Esophagus (tissue), 2 donors: ENCODE measurements at regions not wholly inside any gene's neighbourhood (a gene's known extent, or its start where the extent isn't known, plus 50 kb on each side); places are given as distances from the start of the nearest gene placed in this dataset.

Source experiments
- H3K27ac ChIP-seq, 2 donors: one replicate each; pipeline ENCODE4 v1.5.1; 2013; ENCODE audit warnings: low read depth in 2 of 2, mild to moderate bottlenecking in 2 of 2, inconsistent platforms in 1 of 2, low read length in 1 of 2, moderate library complexity in 1 of 2
- H3K27me3 ChIP-seq, 2 donors: one replicate each; pipeline ENCODE4 v1.6.1; 2013; ENCODE audit warnings: low read length in 2 of 2, control low read depth in 1 of 2, mild to moderate bottlenecking in 1 of 2; ENCODE audit not compliant: insufficient read depth in 2 of 2, control insufficient read depth in 1 of 2
- H3K36me3 ChIP-seq, 2 donors: one replicate each; pipeline ENCODE4 v1.6.1; 2013; ENCODE audit warnings: low read length in 1 of 2; ENCODE audit not compliant: control insufficient read depth in 2 of 2, insufficient read depth in 2 of 2
- H3K4me1 ChIP-seq, 2 donors: one replicate each; pipeline ENCODE4 v1.6.1; 2013; ENCODE audit warnings: low read length in 1 of 2; ENCODE audit not compliant: control insufficient read depth in 2 of 2, insufficient read depth in 2 of 2
- H3K4me3 ChIP-seq, 2 donors: one replicate each; pipeline ENCODE4 v1.5.1; 2013; ENCODE audit warnings: low read length in 2 of 2, mild to moderate bottlenecking in 2 of 2, low read depth in 1 of 2, moderate library complexity in 1 of 2
- H3K9me3 ChIP-seq, 2 donors: one replicate each; pipeline ENCODE4 v1.6.1; 2013; ENCODE audit warnings: mild to moderate bottlenecking in 2 of 2, low read depth in 1 of 2, low read length in 1 of 2, moderate library complexity in 1 of 2; ENCODE audit not compliant: control insufficient read depth in 2 of 2, insufficient read depth in 1 of 2
- WGBS, 2 donors: extraction: QIAGEN DNeasy Blood & Tissue Kit; methylation state at CpG; one replicate each; pipeline ENCODE4 v1.1.7; 2013; 5-methylcytosine and 5-hydroxymethylcytosine counted together
- donor health status: healthy with polysubstance abuse.
- donor health status: Bipolar disorder and iron deficiency.

DNA sequence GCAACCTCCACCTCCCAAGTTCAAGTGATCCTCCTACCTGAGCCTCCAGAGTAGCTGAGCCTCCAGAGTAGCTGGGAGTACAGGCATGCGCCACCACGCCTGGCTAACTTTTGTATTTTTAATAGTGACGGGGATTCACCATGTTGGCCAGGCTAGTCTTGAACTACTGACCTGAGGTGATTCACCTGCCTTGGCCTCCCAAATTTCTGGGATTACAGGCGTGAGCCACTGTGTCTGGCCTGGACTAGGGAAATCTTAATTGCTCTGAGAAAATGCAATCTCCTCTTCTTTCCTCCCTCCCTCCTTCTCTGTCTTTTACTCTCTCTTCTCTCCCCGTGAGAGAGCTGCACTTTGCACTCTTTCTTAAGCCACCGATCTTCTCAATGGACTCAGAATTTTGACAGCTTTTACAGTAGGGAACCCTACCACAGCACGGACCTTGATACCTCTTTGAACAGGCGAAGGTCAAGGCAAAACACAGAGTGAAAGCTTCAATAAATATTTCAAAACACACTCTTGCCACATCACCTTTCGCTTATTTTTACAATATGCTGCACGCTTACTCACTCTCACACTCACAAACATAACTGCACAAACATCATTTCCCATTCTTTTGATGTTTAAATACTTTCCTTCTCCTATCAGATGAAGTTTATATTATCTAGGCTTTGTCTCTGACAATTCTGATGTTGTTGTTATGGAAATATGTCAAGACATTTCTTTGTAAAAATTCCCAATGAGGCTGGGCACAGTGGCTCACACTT, 173.4 kb upstream of the NRP1 start:
- WGBS, 2 donors, result 78 to 88% methylated on average over 10 of the region's 10 CpGs
- Histone ChIP-seq H3K4me1 (no peaks in the 10 kb centered on the region), H3K4me3 (no peak overlapping the region), H3K36me3 (no peaks in the 10 kb centered on the region), H3K27me3 (no peaks in the 10 kb centered on the region), H3K9me3 (no peaks in the 10 kb centered on the region), H3K27ac (no peak overlapping the region)

DNA sequence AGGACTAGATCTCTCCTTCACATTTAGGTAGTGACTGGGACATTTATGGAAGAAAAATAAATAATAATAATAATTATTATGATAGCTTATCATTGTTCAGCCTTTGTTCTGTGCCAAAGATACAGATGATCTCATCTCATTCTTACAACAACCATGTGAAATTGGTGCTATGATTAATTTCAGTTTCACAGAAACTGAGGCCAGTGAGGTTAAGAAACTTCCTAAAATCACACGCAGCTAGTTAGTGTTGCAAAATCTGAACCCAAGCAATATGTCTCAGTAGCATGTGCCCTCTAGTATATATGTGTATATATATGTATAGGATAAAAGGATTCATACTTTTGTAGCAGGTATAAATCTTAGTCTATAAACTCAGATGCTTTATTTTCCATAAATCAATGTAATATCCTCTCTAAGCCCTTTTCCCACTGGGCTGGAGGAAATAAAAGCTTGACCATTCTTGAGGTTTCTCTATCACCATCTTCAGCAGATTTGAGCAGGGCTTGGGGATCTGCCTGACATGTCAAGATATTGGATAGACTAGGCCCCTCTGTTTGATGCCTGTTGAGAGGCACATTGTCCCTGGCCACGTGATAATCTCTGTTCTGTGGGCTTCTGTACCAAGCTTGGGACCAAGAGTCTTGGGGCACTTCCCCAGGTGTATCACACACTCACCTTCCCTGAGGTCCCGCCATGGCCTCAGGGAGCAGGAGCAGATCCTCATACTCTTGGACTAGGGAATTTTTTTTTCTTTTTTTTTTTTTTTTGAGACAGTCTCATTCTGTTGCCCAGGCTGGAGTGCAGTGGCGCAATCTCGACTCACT, 172.6 kb upstream of the NRP1 start:
- Histone ChIP-seq H3K4me3 (no peak overlapping the region), H3K36me3 (no peaks in the 10 kb centered on the region), H3K27ac (peak overlapping the region in 1 of 2 donors; percentile 20), H3K27me3 (no peaks in the 10 kb centered on the region), H3K9me3 (no peaks in the 10 kb centered on the region), H3K4me1 (no peaks in the 10 kb centered on the region)
- 80 to 83% methylated on average over 5 of the region's 5 CpGs for WGBS, 2 donors

GRCh38 chr10:33506391-33506790, 171.9 kb upstream of the NRP1 start:
- Histone ChIP-seq H3K4me1 (no peaks in the 10 kb centered on the region), H3K4me3 (no peak overlapping the region), H3K27ac (no peak overlapping the region), H3K9me3 (no peaks in the 10 kb centered on the region), H3K27me3 (no peaks in the 10 kb centered on the region), H3K36me3 (no peaks in the 10 kb centered on the region)
- 73 to 78% methylated on average over 2 of the region's 2 CpGs for WGBS, 2 donors

DNA sequence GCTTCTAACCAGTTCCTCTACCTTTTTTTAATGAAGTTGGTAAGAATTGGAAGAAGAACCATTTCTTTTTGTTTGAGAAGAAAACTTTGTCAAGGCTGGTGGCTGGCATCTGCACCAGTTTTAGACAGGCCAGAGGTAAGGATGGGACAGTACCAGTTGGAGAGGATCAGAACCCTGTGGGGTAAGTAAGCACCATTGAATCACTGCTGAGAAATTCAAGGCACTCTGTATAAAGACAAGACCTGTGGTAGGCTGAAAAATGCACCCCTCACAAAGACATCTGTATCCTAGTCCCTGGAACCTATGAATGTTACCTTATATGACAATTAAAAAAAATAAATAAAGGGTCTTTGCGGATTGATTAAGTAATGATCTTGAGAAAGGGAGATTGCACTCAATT, 166.7 kb upstream of the NRP1 start:
- Histone ChIP-seq H3K36me3 (no peaks in the 10 kb centered on the region), H3K4me1 (no peaks in the 10 kb centered on the region), H3K4me3 (no peak overlapping the region), H3K9me3 (no peaks in the 10 kb centered on the region), H3K27me3 (no peaks in the 10 kb centered on the region), H3K27ac (no peak overlapping the region)
- WGBS, 2 donors, result 97% methylated on average over 1 of the region's 1 CpG

DNA sequence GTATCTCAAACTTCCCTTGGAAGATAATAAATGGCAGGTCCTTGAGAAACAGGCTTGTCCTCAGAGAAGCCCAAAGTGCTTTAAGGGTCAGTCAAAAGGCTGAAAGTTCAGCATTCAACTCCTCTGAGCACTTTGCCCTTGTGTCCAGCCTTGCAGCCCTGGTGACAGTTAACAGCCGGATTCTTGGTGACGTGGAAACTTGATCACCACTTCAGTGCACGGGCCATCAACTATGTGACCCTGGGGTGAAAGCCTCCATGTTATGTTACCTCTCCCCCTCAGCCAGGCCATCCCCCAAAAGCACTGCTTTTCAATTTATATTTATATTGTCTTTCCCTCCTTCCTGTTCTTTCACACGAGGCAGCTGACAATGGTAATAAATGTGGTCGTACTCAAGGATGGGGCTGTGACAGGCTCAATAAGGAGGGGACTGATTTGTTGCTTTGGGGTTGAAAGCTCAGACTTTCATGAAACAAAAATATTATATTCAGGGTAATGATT, 164.0 kb upstream of the NRP1 start:
- Histone ChIP-seq H3K4me1 (no peaks in the 10 kb centered on the region), H3K27me3 (no peaks in the 10 kb centered on the region), H3K27ac (no peak overlapping the region), H3K36me3 (no peaks in the 10 kb centered on the region), H3K9me3 (no peaks in the 10 kb centered on the region), H3K4me3 (no peak overlapping the region)
- WGBS, 2 donors, result 73 to 80% methylated on average over 5 of the region's 5 CpGs

DNA sequence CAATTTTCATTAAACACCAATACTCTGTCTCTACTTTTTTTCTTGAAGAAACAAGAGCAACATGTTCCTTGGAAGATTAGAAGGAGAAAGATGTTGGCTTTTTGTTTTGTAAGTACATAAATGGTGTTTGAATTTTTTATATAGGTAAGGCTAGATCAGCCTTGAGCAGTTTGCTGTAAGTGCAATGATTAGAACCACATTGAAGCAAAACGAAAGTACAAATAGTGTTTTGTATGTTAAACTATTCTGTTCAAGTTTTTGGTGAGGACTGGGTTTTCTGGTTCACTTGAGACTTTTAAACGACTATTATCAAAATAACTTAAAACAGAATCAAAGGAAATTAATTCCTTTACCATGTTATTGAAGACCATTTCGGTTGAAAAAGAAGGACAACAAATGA, 162.9 kb upstream of the NRP1 start:
- Histone ChIP-seq H3K4me1 (no peaks in the 10 kb centered on the region), H3K36me3 (no peaks in the 10 kb centered on the region), H3K4me3 (no peak overlapping the region), H3K27me3 (no peaks in the 10 kb centered on the region), H3K27ac (no peak overlapping the region), H3K9me3 (no peaks in the 10 kb centered on the region)
- 68 to 69% methylated on average over 3 of the region's 3 CpGs for WGBS, 2 donors

DNA sequence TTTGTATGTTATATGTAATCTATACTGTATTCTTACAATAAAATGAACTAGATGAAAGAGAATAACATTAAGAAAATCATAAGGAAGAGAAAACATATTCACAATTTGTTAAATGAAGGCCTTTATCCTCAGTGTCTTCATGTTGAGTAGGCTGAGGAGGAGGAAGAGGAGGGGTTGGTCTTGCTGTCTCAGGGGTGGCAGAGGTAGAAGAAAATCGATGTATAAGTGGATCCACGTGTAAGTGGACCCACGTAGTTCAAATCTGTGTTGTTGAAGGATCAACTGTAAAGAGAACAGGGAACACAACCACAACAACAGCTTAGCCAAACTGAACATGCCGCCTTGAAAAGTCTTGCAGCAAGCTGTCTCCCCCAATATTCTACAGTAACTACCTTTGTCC, 161.6 kb upstream of the NRP1 start:
- WGBS, 2 donors, result 76 to 85% methylated on average over 4 of the region's 4 CpGs
- no peak overlapping the region for H3K4me3 ChIP-seq
- H3K4me1 ChIP-seq, result no peaks in the 10 kb centered on the region

GRCh38 chr10:33494694-33495265, 160.3 kb upstream of the NRP1 start:
- Histone ChIP-seq H3K4me3 (no peak overlapping the region), H3K4me1 (no peaks in the 10 kb centered on the region), H3K36me3 (no peaks in the 10 kb centered on the region), H3K27me3 (no peaks in the 10 kb centered on the region), H3K9me3 (no peaks in the 10 kb centered on the region), H3K27ac (no peak overlapping the region)

More for the DNA sequence above, 161.6 kb upstream of the NRP1 start:
- Histone ChIP-seq H3K27me3 (no peaks in the 10 kb centered on the region), H3K27ac (no peak overlapping the region), H3K36me3 (no peaks in the 10 kb centered on the region), H3K9me3 (no peaks in the 10 kb centered on the region)

GRCh38 chr10:33493978-33494377, 159.5 kb upstream of the NRP1 start:
- H3K4me3 ChIP-seq, result no peak overlapping the region
- H3K36me3 ChIP-seq, result no peaks in the 10 kb centered on the region
- H3K4me1 ChIP-seq, result no peaks in the 10 kb centered on the region
- 61 to 65% methylated on average over 2 of the region's 2 CpGs for WGBS, 2 donors
- no peaks in the 10 kb centered on the region for H3K9me3 ChIP-seq
- no peak overlapping the region for H3K27ac ChIP-seq
- no peaks in the 10 kb centered on the region for H3K27me3 ChIP-seq
